GM12875 (cell line): ENCODE measurements at regions not wholly inside any gene's neighbourhood (a gene's known extent, or its start where the extent isn't known, plus 50 kb on each side); places are given as distances from the start of the nearest gene placed in this dataset.

Experiments used
- H3K4me3 ChIP-seq: one replicate; pipeline ENCODE4 v1.5.1; 2011; ENCODE audit warnings: low read depth, low read length, control low read depth
- CTCF ChIP-seq: IDR thresholded peaks from 2 replicates; pipeline ENCODE4 v1.5.1; 2011; ENCODE audit warnings: low read depth, mild to moderate bottlenecking, control low read depth, inconsistent platforms, low read length, moderate library complexity, borderline replicate concordance; ENCODE audit not compliant: insufficient read depth

GRCh38 chr11:92656783-92657182 is 312.7 kb upstream of the MTNR1B start:
- H3K4me3 ChIP-seq: no peak overlapping the region
- TF ChIP-seq CTCF: no peak

- no peak for TF ChIP-seq CTCF
- no peak overlapping the region for H3K4me3 ChIP-seq
Observed at GRCh38 chr11:92657226-92657625, 312.2 kb upstream of the MTNR1B start.

- H3K4me3 ChIP-seq: no peak overlapping the region
- no peak for TF ChIP-seq CTCF
Observed at GRCh38 chr11:92658733-92659132, 310.7 kb upstream of the MTNR1B start.

DNA sequence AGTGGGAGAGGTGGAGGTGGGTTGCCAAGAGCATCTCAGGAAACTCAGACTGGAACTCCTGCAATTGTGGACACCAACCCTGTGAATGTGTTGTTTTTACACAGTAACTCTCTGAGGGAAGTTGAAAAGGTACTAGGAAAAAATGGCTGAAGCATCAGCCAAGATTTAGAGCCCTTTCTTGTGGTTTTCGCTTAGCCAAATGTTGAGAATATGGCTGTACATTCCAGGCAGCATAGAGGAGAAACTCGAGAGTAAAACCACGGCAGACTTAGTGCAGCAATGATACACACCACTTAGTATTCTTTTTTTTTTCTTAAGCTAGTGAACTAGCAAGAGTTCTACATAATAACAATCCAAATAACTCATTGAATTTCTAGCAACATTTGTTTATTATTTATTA is 309.7 kb upstream of the MTNR1B start:
- no peak for TF ChIP-seq CTCF
- no peak overlapping the region for H3K4me3 ChIP-seq

GRCh38 chr11:92662601-92663360 is 306.7 kb upstream of the MTNR1B start:
- no peak for TF ChIP-seq CTCF
- H3K4me3 ChIP-seq: no peak overlapping the region

DNA sequence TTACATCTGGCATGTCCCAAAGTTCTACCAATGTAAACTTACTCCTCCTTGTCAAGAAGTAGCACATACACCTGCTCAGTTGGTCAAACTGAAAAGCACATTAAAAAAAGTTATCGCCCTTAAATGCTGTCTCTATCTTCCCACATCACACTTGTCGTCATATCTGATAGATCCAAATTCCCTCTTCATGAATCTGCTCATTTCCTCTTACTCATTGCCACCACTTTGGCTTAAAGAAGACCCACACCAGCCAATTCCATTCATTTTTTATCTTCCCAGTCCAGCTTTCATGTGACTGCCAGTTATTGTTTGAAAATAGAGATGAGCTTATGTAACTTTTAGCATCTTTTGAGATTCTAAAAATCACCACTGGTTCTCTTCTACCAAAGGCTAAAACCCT is 305.9 kb upstream of the MTNR1B start:
- TF ChIP-seq CTCF: no peak
- H3K4me3 ChIP-seq: no peak overlapping the region

GRCh38 chr11:92667486-92668152 is 301.8 kb upstream of the MTNR1B start:
- no peak for TF ChIP-seq CTCF
- H3K4me3 ChIP-seq: no peak overlapping the region
